A549 (cell line): ENCODE measurements at regions not wholly inside any gene's neighbourhood (a gene's known extent, or its start where the extent isn't known, plus 50 kb on each side); places are given as distances from the start of the nearest gene placed in this dataset.
A peak's percentile ranks its signal among the peaks of the same experiment; 100 is the strongest.

Source experiments
- ATAC-seq, 2 experiments: fragments of 200-7000 bp in 1 of 2; fragments of >200 bp in 1 of 2; cut with Nextera tagmentation in 1 of 2; cut with Tn5 transposase in 1 of 2; 3 replicates each; pipeline versions ENCODE4 v1.8.0 to v1.9.1; 2018 to 2020; ENCODE audit warnings: mild to moderate bottlenecking in 1 of 2, moderate library complexity in 1 of 2
- CTCF ChIA-PET: fragments of 300-600 bp; sonication (Branson Sonifier 250); formaldehyde crosslinking; extraction: SDS; loops from one replicate; lab custom pipeline; 2021; ENCODE audit warnings: antibody characterized with exemption, inconsistent platforms; lab: Yijun Ruan, JAX
- POLR2A ChIA-PET: fragments of 350-600 bp; formaldehyde crosslinking; extraction: SDS; loops from one replicate; lab custom pipeline; 2021; ENCODE audit warnings: antibody characterized with exemption, inconsistent platforms; lab: Yijun Ruan, JAX
- DNase-seq, 2 experiments: peaks; one replicate each; pipeline versions ENCODE4 v3.0.0 to v3.0.0-alpha.2; 2011 to 2016; ENCODE audit warnings: low read depth in 1 of 2, low spot score in 1 of 2
- FAIRE-seq: peaks from 2 replicates; lab custom pipeline; 2011; peaks lifted over from hg19 to GRCh38; lab: Jason Lieb, UNC
- H3K27ac ChIP-seq, 2 experiments: fragments of >200 bp; sonication (Bioruptor Twin); formaldehyde crosslinking; 3 replicates each; pipeline ENCODE4 v1.5.1; 2016 to 2017
- H3K4me1 ChIP-seq: fragments of >200 bp; sonication (Bioruptor Twin); formaldehyde crosslinking; 3 replicates; pipeline ENCODE4 v1.6.1; 2016
- H3K4me2 ChIP-seq: fragments of >200 bp; sonication (Bioruptor Twin); formaldehyde crosslinking; 3 replicates; pipeline ENCODE4 v1.6.1; 2016
- H3K4me3 ChIP-seq: fragments of >200 bp; sonication (Bioruptor Twin); formaldehyde crosslinking; 3 replicates; pipeline ENCODE4 v1.5.1; 2016
- H3K9me3 ChIP-seq: fragments of >200 bp; sonication (Bioruptor Twin); formaldehyde crosslinking; 3 replicates; pipeline ENCODE4 v1.6.1; 2016
- BCL3 ChIP-seq: fragments of >200 bp; sonication (Bioruptor Twin); formaldehyde crosslinking; IDR thresholded peaks from 3 replicates; pipeline ENCODE4 v1.6.1; 2016
- CHD2 ChIP-seq: fragments of 150-350 bp; IDR thresholded peaks from 2 replicates; pipeline ENCODE4 v1.6.1; 2014; ENCODE audit warnings: low read length; ENCODE audit not compliant: partially characterized antibody
- CHD4 ChIP-seq: fragments of 200-600 bp; sonication (generic); IDR thresholded peaks from 2 replicates; pipeline ENCODE4 v1.6.1; 2016; ENCODE audit warnings: antibody characterized with exemption, mild to moderate bottlenecking, borderline replicate concordance
- CTCF ChIP-seq: fragments of >200 bp; sonication (Bioruptor Twin); formaldehyde crosslinking; IDR thresholded peaks from 3 replicates; pipeline ENCODE4 v1.5.1; 2016
- EP300 ChIP-seq, 2 experiments: fragments of >200 bp; sonication (Bioruptor Twin); formaldehyde crosslinking; IDR thresholded peaks; 2 replicates in 1 of 2; 3 replicates in 1 of 2; pipeline ENCODE4 v1.6.1; 2016 to 2017
- FOSL2 ChIP-seq, 2 experiments: fragments of 450-650 bp in 1 of 2; fragments of >200 bp in 1 of 2; sonication (Bioruptor Twin) in 1 of 2; formaldehyde crosslinking; IDR thresholded peaks; 2 replicates each; pipeline versions ENCODE4 v1.5.0 to v1.6.1; 2016 to 2020; ENCODE audit warnings: mild to moderate bottlenecking in 1 of 2, moderate library complexity in 1 of 2
- GATA3 ChIP-seq: IDR thresholded peaks from 2 replicates; pipeline ENCODE4 v1.6.1; 2012; ENCODE audit warnings: borderline replicate concordance
- HEYL ChIP-seq: fragments of 250-450 bp; sonication (Bioruptor Pico); IDR thresholded peaks from 2 replicates; pipeline ENCODE4 v1.8.0; 2021; ENCODE audit warnings: mild to moderate bottlenecking, moderate library complexity
- HMGXB4 ChIP-seq: fragments of 250-450 bp; sonication (Bioruptor Pico); IDR thresholded peaks from 2 replicates; pipeline ENCODE4 v1.5.0; 2021; ENCODE audit warnings: mild to moderate bottlenecking, moderate library complexity, borderline replicate concordance
- HOXA7 ChIP-seq: fragments of 250-450 bp; sonication (Bioruptor Pico); IDR thresholded peaks from 2 replicates; pipeline ENCODE4 v1.5.0; 2020; ENCODE audit warnings: mild to moderate bottlenecking, moderate library complexity
- HOXB13 ChIP-seq: fragments of 250-450 bp; sonication (Bioruptor Pico); IDR thresholded peaks from 2 replicates; pipeline ENCODE4 v1.5.0; 2020; ENCODE audit warnings: low read depth, mild to moderate bottlenecking, moderate library complexity
- JUN ChIP-seq, 2 experiments: fragments of >200 bp; sonication (Bioruptor Twin); formaldehyde crosslinking; IDR thresholded peaks; 2 replicates in 1 of 2; 3 replicates in 1 of 2; pipeline ENCODE4 v1.6.1; 2016 to 2017
- JUNB ChIP-seq: fragments of >200 bp; sonication (Bioruptor Twin); formaldehyde crosslinking; IDR thresholded peaks from 2 replicates; pipeline ENCODE4 v1.6.1; 2016
- KDM5A ChIP-seq: fragments of 200-600 bp; sonication (generic); IDR thresholded peaks from 2 replicates; pipeline ENCODE4 v1.6.1; 2016; ENCODE audit warnings: antibody characterized with exemption, mild to moderate bottlenecking
- MAFK ChIP-seq: fragments of 450-650 bp; IDR thresholded peaks from 2 replicates; pipeline ENCODE4 v1.6.1; 2014; ENCODE audit not compliant: partially characterized antibody
- MAX ChIP-seq: IDR thresholded peaks from 2 replicates; pipeline ENCODE4 v1.6.1; 2012
- NPAS2 ChIP-seq: fragments of 250-450 bp; sonication (Bioruptor Pico); IDR thresholded peaks from 2 replicates; pipeline ENCODE4 v1.8.0; 2022; ENCODE audit warnings: mild to moderate bottlenecking, moderate library complexity, borderline replicate concordance
- POLR2AphosphoS2 ChIP-seq: conservative IDR thresholded peaks from 2 replicates; pipeline ENCODE4 v1.6.1; 2012; ENCODE audit warnings: low read length, improper control_type of control experiment, inconsistent platforms
- RARB ChIP-seq: fragments of 250-450 bp; sonication (Bioruptor Pico); IDR thresholded peaks from 2 replicates; pipeline ENCODE4 v1.8.0; 2021; ENCODE audit warnings: mild to moderate bottlenecking, moderate library complexity
- RCOR1 ChIP-seq: fragments of 150-350 bp; IDR thresholded peaks from 2 replicates; pipeline ENCODE4 v1.6.1; 2014; ENCODE audit warnings: antibody characterized with exemption, low read length, low read depth
- RNF2 ChIP-seq: fragments of 200-600 bp; sonication (generic); IDR thresholded peaks from 2 replicates; pipeline ENCODE4 v1.6.1; 2016; ENCODE audit warnings: low read depth, mild to moderate bottlenecking, antibody characterized with exemption, moderate library complexity, borderline replicate concordance
- TFCP2L1 ChIP-seq: fragments of 250-450 bp; sonication (Bioruptor Pico); IDR thresholded peaks from 2 replicates; pipeline ENCODE4 v1.5.0; 2021; ENCODE audit warnings: mild to moderate bottlenecking
- WGBS: methylation state at CpG from one replicate; pipeline ENCODE4 v1.1.6; 2017; ENCODE audit errors: missing lambda C conversion rate; 5-methylcytosine and 5-hydroxymethylcytosine counted together

- CTCF ChIA-PET = interaction anchor here (1.5 kb wide), 1 partner anchor 56 kb away, joined by 3 read pairs; no protein-coding TSS in a partner anchor
- no peak for TF ChIP-seq BCL3
- H3K4me1 ChIP-seq = peaks cover 28% of the 10 kb centered on the region
- H3K4me2 ChIP-seq = no peak overlapping the region
- H3K4me3 ChIP-seq = no peak overlapping the region
- WGBS = 53% methylated on average over 3 of the region's 3 CpGs
- H3K9me3 ChIP-seq = no peaks in the 10 kb centered on the region
- POLR2A ChIA-PET = no interaction called here
- no peak for FAIRE-seq
- DNase-seq = no peak
- H3K27ac ChIP-seq = no peak overlapping the region
- ATAC-seq = no peak
Measured at GRCh38 chr1:94730450-94730849, 89.7 kb upstream of the SLC44A3 start.

GRCh38 chr1:94729267-94729666 lies 90.9 kb upstream of the SLC44A3 start:
- FAIRE-seq = no peak
- H3K4me3 ChIP-seq = no peak overlapping the region
- POLR2A ChIA-PET = no interaction called here
- no peak overlapping the region for H3K4me2 ChIP-seq
- H3K9me3 ChIP-seq = no peaks in the 10 kb centered on the region
- peak overlapping the region in 1 of 2 experiments; percentile 23; a peak in 1 of 6 replicates for H3K27ac ChIP-seq
- 95% methylated on average over 1 of the region's 1 CpG for WGBS
- CTCF ChIA-PET = interaction anchor here (1.5 kb wide), 1 partner anchor 57 kb away, joined by 3 read pairs; no protein-coding TSS in a partner anchor
- TF ChIP-seq HOXB13 (no peak), MAX (no peak), HMGXB4 (CRISPR knock-in tag) (no peak), HOXA7 (no peak), RARB (CRISPR knock-in tag) (no peak), HEYL (CRISPR knock-in tag) (no peak), CTCF (no peak), NPAS2 (no peak), MAFK (no peak), TFCP2L1 (CRISPR knock-in tag) (no peak), EP300 (IDR thresholded peaks at IDR 0.05) (no peak), JUNB (no peak), CHD2 (no peak), KDM5A (no peak)
- peaks cover 28% of the 10 kb centered on the region for H3K4me1 ChIP-seq
- no peak for ATAC-seq
- DNase-seq = no peak

- Histone ChIP-seq H3K4me2 (peak overlapping the region; percentile 63), H3K9me3 (no peaks in the 10 kb centered on the region), H3K4me3 (no peak overlapping the region), H3K27ac (peak overlapping the region; percentile 56 to 81), H3K4me1 (peaks cover 28% of the 10 kb centered on the region)
- DNase-seq (peak; percentile 27 to 36), ATAC-seq (peak; percentile 69 to 81; a peak in 5 of 6 replicates), FAIRE-seq (no peak)
- POLR2A ChIA-PET = interaction anchor here (0.6 kb wide), 1 partner anchor 30 kb away, joined by 3 read pairs; no protein-coding TSS in a partner anchor
- 7% methylated on average over 7 of the region's 7 CpGs for WGBS
- CTCF ChIA-PET = interaction anchor here (1.0 kb wide), 1 partner anchor 109 kb away, joined by 3 read pairs; no protein-coding TSS in a partner anchor
- TF ChIP-seq JUNB (peak; percentile 80), JUN (IDR thresholded peaks at IDR 0.05) (no peak), EP300 (IDR thresholded peaks at IDR 0.05) (no peak), GATA3 (peak; percentile 62; the same call in 1 of the 2 replicates), POLR2AphosphoS2 (no peak), NPAS2 (no peak), CHD4 (no peak), HEYL (CRISPR knock-in tag) (no peak), RCOR1 (no peak), FOSL2 (IDR thresholded peaks at IDR 0.05) (peak; percentile 52; the same call in 1 of the 2 replicates), FOSL2 (CRISPR knock-in tag; IDR thresholded peaks at IDR 0.05) (peak; percentile 69), MAX (peak; percentile 24; the same call in 1 of the 2 replicates), RARB (CRISPR knock-in tag) (no peak), RNF2 (no peak)
Measured at GRCh38 chr1:94727846-94728715, 92.1 kb upstream of the SLC44A3 start.
